ENCODE measurements at regions not wholly inside any gene's neighbourhood (a gene's known extent, or its start where the extent isn't known, plus 50 kb on each side); places are given as distances from the start of the nearest gene placed in this dataset.

- Histone ChIP-seq H3K9me3 (ENCODE audit: control insufficient read depth, low read length) (no peaks in the 10 kb centered on the region), H3K4me1 (ENCODE audit: control insufficient read depth, insufficient read depth, low read length, poor library complexity, severe bottlenecking) (no peaks in the 10 kb centered on the region), H3K4me3 (ENCODE audit: extremely low read depth, insufficient read depth, low read length, poor library complexity, severe bottlenecking) (no peak overlapping the region), H3K36me3 (ENCODE audit: control insufficient read depth, insufficient read depth, low read length) (no peaks in the 10 kb centered on the region), H3K27ac (ENCODE audit: low read depth, low read length, severe bottlenecking) (no peak overlapping the region)
- no CpG with 5 or more reads among the region's 2 CpGs for WGBS, 2 experiments (ENCODE audit: insufficient coverage in 2 of 2)
These were observed 472.1 kb upstream of the MARCKS start for GRCh38 chr6:113385020-113385431.

GRCh38 chr6:113388996-113389395, 468.1 kb upstream of the MARCKS start:
- Histone ChIP-seq H3K36me3 (ENCODE audit: control insufficient read depth, insufficient read depth, low read length) (no peaks in the 10 kb centered on the region), H3K27ac (ENCODE audit: low read depth, low read length, severe bottlenecking) (no peak overlapping the region), H3K4me3 (ENCODE audit: extremely low read depth, insufficient read depth, low read length, poor library complexity, severe bottlenecking) (no peak overlapping the region), H3K4me1 (ENCODE audit: control insufficient read depth, insufficient read depth, low read length, poor library complexity, severe bottlenecking) (no peaks in the 10 kb centered on the region), H3K9me3 (ENCODE audit: control insufficient read depth, low read length) (no peaks in the 10 kb centered on the region)
- WGBS, 2 experiments (ENCODE audit: insufficient coverage in 2 of 2): no CpG with 5 or more reads among the region's 2 CpGs

GRCh38 chr6:113392551-113393055, 464.5 kb upstream of the MARCKS start:
- no peaks in the 10 kb centered on the region for H3K4me1 ChIP-seq (ENCODE audit: control insufficient read depth, insufficient read depth, low read length, poor library complexity, severe bottlenecking)
- no peaks in the 10 kb centered on the region for H3K9me3 ChIP-seq (ENCODE audit: control insufficient read depth, low read length)
- no peaks in the 10 kb centered on the region for H3K36me3 ChIP-seq (ENCODE audit: control insufficient read depth, insufficient read depth, low read length)
- H3K4me3 ChIP-seq (ENCODE audit: extremely low read depth, insufficient read depth, low read length, poor library complexity, severe bottlenecking): no peak overlapping the region
- no peak overlapping the region for H3K27ac ChIP-seq (ENCODE audit: low read depth, low read length, severe bottlenecking)
- WGBS, 2 experiments (ENCODE audit: insufficient coverage in 2 of 2): 100% methylated on average over 1 of the region's 3 CpGs; no CpG with 5 or more reads in 1 of the 2 experiments

GRCh38 chr6:113394216-113394615, 462.9 kb upstream of the MARCKS start:
- Histone ChIP-seq H3K4me3 (ENCODE audit: extremely low read depth, insufficient read depth, low read length, poor library complexity, severe bottlenecking) (no peak overlapping the region), H3K36me3 (ENCODE audit: control insufficient read depth, insufficient read depth, low read length) (no peaks in the 10 kb centered on the region), H3K4me1 (ENCODE audit: control insufficient read depth, insufficient read depth, low read length, poor library complexity, severe bottlenecking) (no peaks in the 10 kb centered on the region), H3K9me3 (ENCODE audit: control insufficient read depth, low read length) (no peaks in the 10 kb centered on the region), H3K27ac (ENCODE audit: low read depth, low read length, severe bottlenecking) (no peak overlapping the region)
- WGBS, 2 experiments (ENCODE audit: insufficient coverage in 2 of 2): 100% methylated on average over 1 of the region's 4 CpGs

- no peaks in the 10 kb centered on the region for H3K4me1 ChIP-seq (ENCODE audit: control insufficient read depth, insufficient read depth, low read length, poor library complexity, severe bottlenecking)
- 100% methylated on average over 1 of the region's 2 CpGs; no CpG with 5 or more reads in 1 of the 2 experiments for WGBS, 2 experiments (ENCODE audit: insufficient coverage in 2 of 2)
- H3K36me3 ChIP-seq (ENCODE audit: control insufficient read depth, insufficient read depth, low read length): no peaks in the 10 kb centered on the region
- H3K9me3 ChIP-seq (ENCODE audit: control insufficient read depth, low read length): no peaks in the 10 kb centered on the region
- H3K4me3 ChIP-seq (ENCODE audit: extremely low read depth, insufficient read depth, low read length, poor library complexity, severe bottlenecking): no peak overlapping the region
- H3K27ac ChIP-seq (ENCODE audit: low read depth, low read length, severe bottlenecking): no peak overlapping the region
These were observed 462.4 kb upstream of the MARCKS start for GRCh38 chr6:113394729-113395128.

- WGBS, 2 experiments (ENCODE audit: insufficient coverage in 2 of 2): 100% methylated on average over 1 of the region's 2 CpGs
- no peaks in the 10 kb centered on the region for H3K4me1 ChIP-seq (ENCODE audit: control insufficient read depth, insufficient read depth, low read length, poor library complexity, severe bottlenecking)
- no peak overlapping the region for H3K27ac ChIP-seq (ENCODE audit: low read depth, low read length, severe bottlenecking)
- no peak overlapping the region for H3K4me3 ChIP-seq (ENCODE audit: extremely low read depth, insufficient read depth, low read length, poor library complexity, severe bottlenecking)
- H3K9me3 ChIP-seq (ENCODE audit: control insufficient read depth, low read length): no peaks in the 10 kb centered on the region
- H3K36me3 ChIP-seq (ENCODE audit: control insufficient read depth, insufficient read depth, low read length): no peaks in the 10 kb centered on the region
These were observed 460.4 kb upstream of the MARCKS start for GRCh38 chr6:113396730-113397129.

GRCh38 chr6:113397236-113397635, 459.9 kb upstream of the MARCKS start:
- WGBS, 2 experiments (ENCODE audit: insufficient coverage in 2 of 2): 93 to 95% methylated on average over 2 of the region's 3 CpGs

GRCh38 chr6:113401231-113401630, 455.9 kb upstream of the MARCKS start:
- Histone ChIP-seq H3K27ac (ENCODE audit: low read depth, low read length, severe bottlenecking) (no peak overlapping the region), H3K4me1 (ENCODE audit: control insufficient read depth, insufficient read depth, low read length, poor library complexity, severe bottlenecking) (no peaks in the 10 kb centered on the region), H3K4me3 (ENCODE audit: extremely low read depth, insufficient read depth, low read length, poor library complexity, severe bottlenecking) (no peak overlapping the region), H3K9me3 (ENCODE audit: control insufficient read depth, low read length) (no peaks in the 10 kb centered on the region), H3K36me3 (ENCODE audit: control insufficient read depth, insufficient read depth, low read length) (no peaks in the 10 kb centered on the region)
- WGBS, 2 experiments (ENCODE audit: insufficient coverage in 2 of 2): no CpG with 5 or more reads among the region's 2 CpGs

More at GRCh38 chr6:113397236-113397635, 459.9 kb upstream of the MARCKS start:
- Histone ChIP-seq H3K27ac (ENCODE audit: low read depth, low read length, severe bottlenecking) (no peak overlapping the region), H3K36me3 (ENCODE audit: control insufficient read depth, insufficient read depth, low read length) (no peaks in the 10 kb centered on the region), H3K9me3 (ENCODE audit: control insufficient read depth, low read length) (no peaks in the 10 kb centered on the region), H3K4me3 (ENCODE audit: extremely low read depth, insufficient read depth, low read length, poor library complexity, severe bottlenecking) (no peak overlapping the region), H3K4me1 (ENCODE audit: control insufficient read depth, insufficient read depth, low read length, poor library complexity, severe bottlenecking) (no peaks in the 10 kb centered on the region)

GRCh38 chr6:113402544-113402943, 454.6 kb upstream of the MARCKS start:
- Histone ChIP-seq H3K36me3 (ENCODE audit: control insufficient read depth, insufficient read depth, low read length) (no peaks in the 10 kb centered on the region), H3K9me3 (ENCODE audit: control insufficient read depth, low read length) (no peaks in the 10 kb centered on the region), H3K4me3 (ENCODE audit: extremely low read depth, insufficient read depth, low read length, poor library complexity, severe bottlenecking) (no peak overlapping the region), H3K27ac (ENCODE audit: low read depth, low read length, severe bottlenecking) (no peak overlapping the region), H3K4me1 (ENCODE audit: control insufficient read depth, insufficient read depth, low read length, poor library complexity, severe bottlenecking) (no peaks in the 10 kb centered on the region)
- no CpG with 5 or more reads among the region's 1 CpG for WGBS, 2 experiments (ENCODE audit: insufficient coverage in 2 of 2)

- no peaks in the 10 kb centered on the region for H3K9me3 ChIP-seq (ENCODE audit: control insufficient read depth, low read length)
- H3K36me3 ChIP-seq (ENCODE audit: control insufficient read depth, insufficient read depth, low read length): no peaks in the 10 kb centered on the region
- no peak overlapping the region for H3K4me3 ChIP-seq (ENCODE audit: extremely low read depth, insufficient read depth, low read length, poor library complexity, severe bottlenecking)
- 88 to 96% methylated on average over 3 to 6 of the region's 6 CpGs for WGBS, 2 experiments (ENCODE audit: insufficient coverage in 2 of 2)
- no peaks in the 10 kb centered on the region for H3K4me1 ChIP-seq (ENCODE audit: control insufficient read depth, insufficient read depth, low read length, poor library complexity, severe bottlenecking)
- no peak overlapping the region for H3K27ac ChIP-seq (ENCODE audit: low read depth, low read length, severe bottlenecking)
These were observed 453.1 kb upstream of the MARCKS start for GRCh38 chr6:113403966-113404595.

- Histone ChIP-seq H3K36me3 (ENCODE audit: control insufficient read depth, insufficient read depth, low read length) (no peaks in the 10 kb centered on the region), H3K9me3 (ENCODE audit: control insufficient read depth, low read length) (no peaks in the 10 kb centered on the region), H3K27ac (ENCODE audit: low read depth, low read length, severe bottlenecking) (no peak overlapping the region), H3K4me3 (ENCODE audit: extremely low read depth, insufficient read depth, low read length, poor library complexity, severe bottlenecking) (no peak overlapping the region), H3K4me1 (ENCODE audit: control insufficient read depth, insufficient read depth, low read length, poor library complexity, severe bottlenecking) (no peaks in the 10 kb centered on the region)
These were observed 451.7 kb upstream of the MARCKS start for GRCh38 chr6:113405326-113406047.
